ENCODE measurements at regions not wholly inside any gene's neighbourhood (a gene's known extent, or its start where the extent isn't known, plus 50 kb on each side); places are given as distances from the start of the nearest gene placed in this dataset.

- TF ChIP-seq CTCF (IDR thresholded peaks at IDR 0.05; ENCODE audit: low read length) (no peak), EZH2 (optimal IDR thresholded peaks at IDR 0.05; ENCODE audit: low read depth, low read length) (no peak)
Measured at GRCh38 chr6:14459315-14459714, 341.7 kb downstream of the CD83 start.

All from MM.1S (cell line).